AG08395 (cell line): ENCODE measurements at regions not wholly inside any gene's neighbourhood (a gene's known extent, or its start where the extent isn't known, plus 50 kb on each side); places are given as distances from the start of the nearest gene placed in this dataset.
A peak's percentile ranks its signal among the peaks of the same experiment; 100 is the strongest.

Experiments used
- DNase-seq: peaks from one replicate; pipeline ENCODE4 v3.0.0; 2012; ENCODE audit warnings: mixed read lengths, low spot score

DNA sequence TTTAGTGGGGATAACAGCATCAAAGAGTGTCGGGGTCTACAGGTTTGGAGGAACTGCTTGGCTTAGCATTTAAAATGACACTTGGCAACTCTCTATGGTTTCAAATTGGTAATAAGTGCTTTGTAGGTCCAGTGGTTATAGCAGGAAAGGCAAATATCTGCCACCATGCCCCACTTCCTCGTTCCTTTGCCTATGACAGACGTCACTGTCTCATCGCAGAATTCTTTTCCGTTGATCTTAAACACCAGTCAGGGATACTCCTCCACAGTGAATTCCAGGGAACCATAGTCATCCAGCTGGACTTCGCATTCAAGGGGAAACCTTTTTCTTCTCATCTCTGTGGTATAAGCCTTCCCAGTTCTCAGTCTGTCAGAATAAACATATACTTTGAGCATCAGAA lies 319.1 kb downstream of the GPAT3 start:
- peak; percentile 89 for DNase-seq

DNA sequence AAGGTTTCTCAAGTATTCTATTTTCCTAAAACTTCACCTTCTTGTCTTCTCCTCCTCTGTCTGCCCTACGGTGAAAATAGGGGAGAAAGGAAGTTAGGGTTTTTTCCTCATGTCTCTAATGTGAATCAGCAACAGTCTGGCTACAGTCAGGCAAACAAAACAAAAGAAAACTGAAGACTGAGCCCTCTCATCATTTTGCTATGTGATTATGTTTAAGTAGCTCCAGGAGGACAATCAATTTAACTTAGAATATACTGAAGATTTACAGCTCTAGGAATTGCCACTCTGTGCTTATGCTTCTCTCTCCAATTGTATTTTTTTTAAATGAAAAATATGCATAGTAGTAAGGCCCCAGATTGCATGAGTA lies 316.2 kb downstream of the GPAT3 start:
- DNase-seq: peak; percentile 62

DNA sequence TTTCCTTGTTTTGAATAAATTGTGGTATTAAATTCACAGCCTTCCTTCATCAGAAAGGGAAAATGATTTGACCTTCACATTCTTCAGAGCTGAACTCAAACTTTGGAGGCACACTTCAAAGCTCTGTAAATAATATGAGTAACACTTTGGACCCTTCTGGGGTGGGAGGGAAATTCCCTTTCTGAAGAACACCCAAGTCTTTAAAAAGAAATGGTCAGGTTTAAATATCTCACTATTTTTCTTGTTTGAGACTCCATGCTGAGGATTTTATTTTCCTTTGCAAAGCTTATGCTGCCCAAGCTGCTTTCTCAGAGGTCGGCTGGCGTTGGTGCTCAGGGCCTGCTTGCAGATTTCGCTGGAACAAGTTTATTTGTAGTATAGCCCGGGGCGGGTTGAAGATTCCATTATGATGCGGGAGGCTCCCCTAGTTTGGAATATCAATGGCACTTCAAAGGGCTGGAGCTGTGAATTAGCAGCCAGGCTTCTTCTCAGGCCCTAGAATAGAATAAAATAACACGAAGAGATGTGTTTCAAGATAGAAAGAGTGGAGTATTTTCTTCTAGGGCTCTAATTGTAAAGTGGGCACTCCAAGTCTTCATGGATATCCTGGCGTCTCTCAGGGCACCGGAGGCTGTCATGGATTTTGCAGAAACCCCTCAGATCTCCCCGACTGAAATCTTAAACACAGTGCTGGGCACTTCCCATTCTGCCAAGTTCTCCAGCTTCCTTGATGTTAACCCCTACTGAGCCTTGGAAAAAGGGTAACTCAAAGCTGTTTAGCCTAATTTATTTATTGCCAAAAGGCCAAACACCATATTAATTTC lies 315.6 kb downstream of the GPAT3 start:
- DNase-seq: peak; percentile 13

DNA sequence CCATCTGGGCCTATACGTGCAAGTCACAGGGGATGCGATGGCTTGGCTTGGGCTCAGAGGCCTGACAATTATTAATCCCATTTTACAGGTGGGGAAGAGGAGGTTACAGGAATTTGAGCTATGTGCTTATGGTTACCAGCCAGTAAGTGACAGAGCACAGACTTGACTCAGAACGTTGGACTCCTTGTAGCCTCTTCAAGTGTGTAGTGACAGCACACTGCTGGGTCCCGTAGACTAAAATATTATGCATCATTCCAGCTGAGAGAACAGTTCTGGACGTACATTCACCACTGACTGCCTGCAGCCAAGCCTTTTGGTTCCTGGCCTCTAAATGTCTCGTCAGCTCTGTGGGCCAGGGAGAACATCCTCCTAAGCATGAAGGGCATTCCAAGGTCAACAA lies 314.5 kb downstream of the GPAT3 start:
- DNase-seq: peak; percentile 26

DNA sequence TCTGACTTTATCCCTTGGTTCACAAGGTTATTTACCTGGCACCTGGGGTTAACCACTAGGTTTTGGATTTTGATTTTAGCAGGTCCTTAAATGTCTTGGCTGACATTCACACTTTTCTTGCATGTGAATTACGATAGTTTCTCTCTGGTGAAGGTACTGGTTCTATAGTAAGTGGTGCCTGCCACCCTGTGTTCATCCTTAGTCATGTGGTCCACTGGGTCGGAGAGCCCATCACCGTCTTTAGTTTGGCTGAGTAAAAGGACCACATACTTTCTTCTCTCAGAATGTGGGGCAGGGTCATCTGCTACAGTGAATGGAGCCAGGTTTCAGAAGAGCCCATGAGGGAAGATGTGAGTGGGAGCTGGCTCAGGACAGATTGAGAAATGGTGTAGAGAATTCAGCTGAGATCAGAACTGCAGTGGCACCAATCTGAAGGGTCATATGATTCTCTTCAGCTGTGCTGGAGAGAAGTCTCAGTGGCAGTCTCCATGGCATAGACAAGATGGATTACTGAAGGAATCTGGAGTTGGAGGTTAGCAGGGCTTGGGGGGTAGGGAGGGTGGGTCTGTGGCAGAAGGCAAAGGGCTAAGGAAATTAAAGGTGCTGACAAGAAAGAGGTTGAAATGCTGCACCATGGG lies 310.4 kb downstream of the GPAT3 start:
- no peak for DNase-seq

DNA sequence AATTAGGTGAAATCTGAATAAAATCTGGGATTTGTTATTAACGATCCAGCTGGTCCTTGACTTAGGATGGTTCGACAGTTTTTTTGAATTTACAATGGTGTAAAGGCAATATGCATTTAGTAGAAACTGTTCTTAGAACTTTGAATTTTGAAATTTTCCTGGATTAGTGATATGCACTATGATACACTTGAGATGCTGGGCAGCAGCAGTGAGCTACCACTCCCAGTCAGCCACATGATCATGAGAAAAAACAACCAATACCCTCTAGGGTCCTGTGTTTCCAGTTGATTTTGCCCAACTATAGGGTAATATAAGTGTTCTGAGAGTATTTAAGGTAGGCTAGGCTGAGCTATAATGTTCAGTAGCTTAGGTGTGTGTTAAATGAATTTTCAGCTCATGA lies 303.7 kb downstream of the GPAT3 start:
- DNase-seq: no peak

DNA sequence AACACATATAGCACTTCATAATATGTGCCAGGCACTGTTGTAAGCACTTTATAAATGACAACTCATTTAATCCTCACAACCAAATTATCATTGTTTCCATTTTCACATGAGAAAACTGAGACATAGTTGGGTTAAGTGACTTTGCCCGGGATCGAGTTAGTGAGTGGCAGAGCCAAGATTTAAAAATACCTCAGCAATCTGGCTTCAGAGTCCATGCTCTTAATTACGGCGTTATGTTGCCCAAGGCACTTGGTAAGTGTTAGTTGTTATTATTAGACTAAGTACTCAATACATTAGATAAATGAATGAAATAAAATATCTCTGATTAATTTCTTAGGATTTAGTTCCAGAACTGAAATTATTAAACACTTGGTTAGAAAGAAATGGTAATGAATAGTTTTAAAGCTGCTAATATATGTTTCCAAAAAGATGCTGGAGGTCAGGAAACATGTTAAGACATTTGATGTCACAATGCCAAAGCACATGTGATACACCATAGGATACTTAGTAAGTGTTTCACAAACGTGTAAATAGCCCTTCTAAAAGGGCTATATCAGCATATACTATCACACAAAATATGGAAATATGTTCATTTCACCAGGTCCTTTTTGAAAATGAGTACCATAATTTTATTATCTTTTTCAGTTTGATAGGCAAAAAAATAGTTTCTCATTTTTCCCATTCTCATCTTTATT lies 301.9 kb downstream of the GPAT3 start:
- no peak for DNase-seq

DNA sequence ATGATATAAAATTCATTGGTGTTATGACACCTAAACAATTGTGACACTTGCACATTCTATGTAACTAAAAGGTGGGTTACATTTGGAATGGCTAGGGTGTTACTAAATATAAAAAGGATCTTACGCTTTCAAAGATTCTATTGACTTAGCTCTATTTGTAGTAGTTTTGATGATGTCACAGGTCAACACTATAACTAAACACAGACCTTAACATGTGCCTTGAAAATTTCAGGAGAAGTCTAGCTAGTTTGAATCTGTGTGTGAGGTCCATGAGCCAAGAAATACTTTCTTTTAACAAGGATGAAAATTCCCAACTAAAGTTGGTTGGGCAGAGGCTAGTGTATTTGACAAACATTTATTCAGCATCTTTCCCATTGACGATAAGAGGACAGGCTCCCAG lies 298.0 kb downstream of the GPAT3 start:
- DNase-seq: no peak

DNA sequence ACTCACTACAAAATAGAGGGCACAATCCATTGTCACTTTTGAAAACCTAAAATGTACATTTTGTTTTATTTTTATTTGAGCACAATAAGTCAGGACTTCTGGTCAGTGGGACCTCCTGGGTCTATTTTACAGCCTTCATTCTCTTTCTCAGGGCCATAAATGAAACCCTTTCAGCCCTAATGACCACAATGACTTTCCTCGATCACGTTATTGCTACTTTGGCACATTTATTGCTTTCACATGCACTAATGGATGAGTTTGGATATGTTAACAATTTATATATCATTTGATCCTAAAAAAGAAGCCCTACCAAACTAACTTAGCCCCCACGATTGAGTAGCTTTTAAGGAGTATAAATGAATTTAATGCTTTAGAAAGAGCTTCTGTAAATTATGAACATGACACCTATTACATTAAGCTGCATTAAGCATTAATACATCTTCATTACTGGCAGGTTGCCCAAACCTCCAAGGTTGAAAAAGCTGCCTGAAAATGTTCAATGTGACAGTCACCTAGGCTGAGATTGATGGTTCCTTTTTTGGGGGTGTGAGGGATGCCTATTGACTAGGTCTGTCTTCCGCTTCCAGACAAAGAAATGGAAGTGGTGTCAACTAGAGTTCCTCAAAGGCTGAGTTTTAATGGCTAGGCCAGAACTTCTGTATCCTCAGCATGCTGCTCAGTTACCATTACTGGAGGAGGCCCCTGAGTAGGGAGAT lies 296.4 kb downstream of the GPAT3 start:
- DNase-seq: no peak

DNA sequence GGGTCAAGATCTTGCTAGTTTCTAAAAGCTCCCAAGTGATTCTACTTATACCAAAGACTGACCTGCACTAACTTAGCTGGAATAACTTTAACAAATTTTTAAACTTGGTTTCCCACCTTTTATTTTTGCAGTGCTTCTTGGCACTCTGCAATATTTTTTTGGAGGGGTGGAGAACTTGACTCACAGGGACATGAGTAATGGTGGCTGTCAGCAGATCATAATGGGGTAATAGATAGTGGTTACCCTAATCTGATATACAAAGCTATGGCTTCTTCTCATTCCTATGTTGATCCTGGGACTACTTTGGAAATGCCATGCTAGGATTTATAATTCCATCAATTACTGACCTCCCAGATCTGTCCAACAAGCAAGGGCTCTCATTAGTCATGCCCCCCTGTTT lies 295.7 kb downstream of the GPAT3 start:
- DNase-seq: peak; percentile 18

DNA sequence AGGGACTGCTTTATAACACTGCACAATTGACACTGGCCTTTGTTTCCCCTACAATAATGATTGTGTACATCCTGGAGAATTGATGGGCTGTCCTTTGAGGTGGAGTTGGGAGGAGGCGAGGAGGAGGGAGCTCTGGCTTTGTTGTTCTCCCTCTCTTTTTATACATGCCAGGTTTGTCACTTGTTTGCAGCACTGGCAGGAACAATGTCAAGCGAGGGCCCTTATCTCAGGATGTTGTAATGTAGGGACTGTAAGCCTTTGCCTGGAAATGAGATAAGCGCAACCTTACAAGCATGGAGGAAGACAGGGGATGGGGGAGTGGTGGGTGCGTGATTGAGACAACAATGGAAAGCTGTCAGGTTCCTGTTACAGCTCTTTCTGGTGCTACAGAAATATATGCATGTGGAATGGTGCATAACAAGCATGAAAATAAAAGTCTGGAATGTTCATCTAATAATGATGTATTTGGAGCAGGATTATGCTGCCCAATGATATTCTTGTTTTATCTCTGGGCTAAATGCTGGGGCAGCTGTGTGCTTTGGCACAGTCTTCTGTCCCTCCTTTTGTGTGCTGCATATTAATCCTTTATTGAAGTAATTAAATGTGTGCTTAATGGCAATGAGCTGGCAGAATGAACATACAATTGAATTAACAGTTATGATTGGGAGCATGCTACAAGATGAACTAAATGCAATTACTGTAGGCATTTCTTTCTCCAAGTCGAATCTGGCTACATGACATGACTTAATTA lies 294.4 kb downstream of the GPAT3 start:
- DNase-seq: no peak

DNA sequence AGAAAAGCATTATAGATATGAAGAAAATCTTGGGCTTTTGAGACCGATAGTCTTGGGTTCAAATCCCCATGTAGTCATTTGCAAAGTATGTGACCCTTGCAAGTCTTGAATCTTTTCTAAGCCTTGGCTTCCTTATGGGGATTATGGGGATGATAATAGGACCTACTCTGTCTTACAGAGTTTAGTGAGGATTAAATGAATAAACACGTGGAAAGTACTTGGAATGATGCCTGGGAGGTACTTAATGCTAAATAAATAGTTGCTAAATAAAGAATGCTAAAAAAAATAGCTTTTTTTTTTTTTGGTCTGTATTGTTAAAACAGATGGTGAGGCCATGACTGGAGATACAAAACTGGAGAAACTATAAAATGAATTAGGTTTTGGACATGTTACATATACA lies 292.7 kb downstream of the GPAT3 start:
- no peak for DNase-seq

DNA sequence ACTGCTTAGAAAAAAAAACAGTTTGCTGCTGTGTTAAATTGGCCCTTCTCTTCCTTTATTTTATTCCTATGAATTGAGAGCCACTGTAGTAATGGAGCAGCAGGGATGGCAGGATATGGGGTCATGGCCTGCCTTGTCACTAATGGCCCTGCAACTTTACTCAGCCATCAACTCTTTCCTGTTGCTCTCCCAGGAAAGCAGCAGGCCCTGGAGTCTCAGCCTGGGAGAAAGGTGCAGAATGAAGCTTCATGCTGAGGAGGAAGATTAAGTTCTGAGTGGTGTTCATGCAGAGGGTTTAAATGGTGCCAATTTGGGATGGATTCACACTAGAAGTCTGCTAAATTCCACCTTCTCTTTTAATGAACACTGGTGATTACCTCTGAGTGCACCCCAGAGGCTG lies 285.6 kb downstream of the GPAT3 start:
- DNase-seq: no peak

DNA sequence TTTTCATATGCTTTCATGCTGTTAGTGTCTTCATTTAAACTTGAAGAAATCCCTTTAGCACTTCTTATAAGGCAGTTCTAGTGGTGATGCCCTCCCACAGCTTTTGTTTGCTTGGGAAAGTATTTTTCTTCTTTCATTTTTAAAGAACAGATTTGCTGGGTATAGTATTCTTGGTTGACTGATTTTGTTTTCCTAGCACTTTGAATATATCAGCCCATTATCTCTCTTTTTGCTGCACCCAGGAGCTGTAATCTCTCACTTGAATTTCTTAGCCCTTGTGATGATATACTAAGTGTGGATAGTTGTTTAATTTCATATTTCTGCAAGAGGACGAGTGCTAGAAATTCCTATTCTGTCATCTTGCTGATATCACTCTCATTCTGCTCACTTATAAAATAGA lies 283.7 kb downstream of the GPAT3 start:
- no peak for DNase-seq

DNA sequence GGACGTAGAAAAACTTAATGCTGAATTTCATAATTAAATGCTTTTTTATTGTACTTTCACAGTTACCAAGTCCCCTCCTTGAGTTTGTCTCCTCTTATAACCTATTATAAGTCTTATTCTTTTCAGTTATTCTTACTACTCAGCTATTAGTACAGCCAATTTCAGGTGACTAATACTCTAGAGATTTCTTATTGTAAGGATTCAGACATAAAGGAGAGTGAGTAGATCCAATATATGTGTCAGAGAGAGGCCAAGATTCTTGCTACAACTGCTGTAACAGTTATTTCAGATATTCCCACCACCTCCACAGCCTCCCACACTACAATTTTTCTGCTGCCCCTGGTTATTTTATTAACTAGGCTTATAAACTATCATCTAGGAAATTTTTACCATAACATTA lies 274.5 kb downstream of the GPAT3 start:
- DNase-seq: no peak

DNA sequence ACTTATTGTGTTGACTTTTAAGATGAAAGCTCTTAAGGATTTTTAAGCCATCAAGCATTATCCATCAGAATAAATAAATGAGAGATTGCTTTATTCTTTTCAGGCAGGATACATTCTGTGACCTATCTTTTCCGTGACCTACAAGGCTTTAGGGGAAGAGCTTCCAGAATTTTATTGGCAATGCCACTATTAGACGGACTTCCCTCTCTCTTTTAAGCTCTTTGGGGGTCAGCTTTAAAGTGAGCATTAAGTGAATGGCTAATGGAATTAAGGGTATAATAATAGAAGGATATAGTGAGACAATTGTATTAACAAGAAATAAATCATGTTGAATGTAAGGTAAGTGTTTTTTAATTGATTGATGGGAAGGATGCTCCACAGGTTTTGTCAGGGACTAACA lies 273.7 kb downstream of the GPAT3 start:
- no peak for DNase-seq

DNA sequence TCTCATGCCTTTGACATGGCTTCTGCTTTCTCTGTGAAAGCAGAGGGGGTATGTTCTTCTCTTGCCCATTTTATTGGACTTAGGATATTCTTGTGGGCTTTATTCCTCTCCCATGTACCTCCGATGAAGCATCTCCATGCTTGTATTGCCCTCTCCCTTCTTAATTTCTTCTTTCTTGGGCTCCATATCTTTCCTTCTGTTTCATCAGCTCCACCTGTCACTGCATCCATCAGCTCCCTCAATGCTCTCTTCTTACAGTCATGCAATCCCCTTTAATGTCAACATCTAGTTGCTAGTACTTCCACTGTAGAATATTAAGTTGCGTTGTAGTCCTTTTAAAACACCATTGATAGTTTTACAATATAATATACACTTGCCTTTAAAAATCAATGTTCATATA lies 257.6 kb downstream of the GPAT3 start:
- no peak for DNase-seq

DNA sequence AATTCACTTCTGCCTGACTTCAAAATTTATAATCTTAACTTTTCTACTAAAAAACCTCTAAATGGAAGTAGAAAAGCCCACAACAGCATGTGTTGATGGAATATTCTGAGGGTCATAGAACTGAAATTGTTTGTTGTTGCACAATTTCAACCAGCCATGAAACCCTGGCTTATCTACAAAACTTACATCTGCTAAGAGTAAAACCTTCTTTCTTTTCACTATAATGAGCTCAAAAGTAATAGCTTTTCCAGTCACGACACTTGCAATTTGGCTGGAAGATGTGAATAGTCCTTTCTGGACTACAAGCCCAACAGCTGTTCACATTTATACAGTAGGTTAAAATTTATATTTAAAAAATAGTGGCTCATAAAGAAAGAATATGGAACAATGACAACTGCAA lies 250.0 kb downstream of the GPAT3 start:
- DNase-seq: no peak

DNA sequence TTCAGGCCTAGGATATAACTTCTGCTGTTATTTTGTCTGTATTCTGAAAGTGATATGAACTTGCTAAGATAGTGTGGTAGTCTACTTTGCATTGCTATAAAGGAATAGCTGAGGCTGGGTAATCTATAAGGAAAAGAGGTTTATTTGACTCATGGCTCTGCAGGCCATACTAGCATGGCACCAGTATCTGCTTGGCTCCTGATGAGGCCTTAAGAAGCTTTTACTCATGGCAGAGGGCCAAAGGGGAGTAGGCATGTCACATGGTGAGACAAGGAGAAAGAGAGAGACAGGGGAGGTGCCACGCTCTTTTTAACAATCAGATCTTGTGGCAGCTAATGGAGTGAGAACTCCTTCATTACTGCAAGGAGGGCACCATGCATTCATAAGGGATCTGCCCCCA lies 247.3 kb downstream of the GPAT3 start:
- no peak for DNase-seq

DNA sequence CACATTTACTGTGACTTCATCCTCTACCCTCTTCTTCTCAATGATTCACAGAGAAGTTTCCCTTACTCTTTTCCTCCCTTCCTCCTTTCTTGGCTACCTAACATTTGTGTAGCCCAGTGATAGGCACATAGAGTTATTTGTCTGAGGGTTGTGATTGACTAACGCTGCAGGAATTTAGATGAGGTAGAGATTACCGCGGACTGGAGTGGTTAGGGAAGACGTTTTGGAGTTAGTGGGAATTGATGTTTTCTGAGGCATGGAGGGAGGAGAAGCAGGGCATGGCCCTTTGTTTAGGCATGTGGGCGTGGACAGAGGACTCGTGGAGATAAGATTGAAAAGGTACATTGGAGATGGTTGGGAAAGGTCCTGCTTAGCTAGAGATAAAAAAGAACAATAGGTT lies 246.7 kb downstream of the GPAT3 start:
- DNase-seq: no peak

DNA sequence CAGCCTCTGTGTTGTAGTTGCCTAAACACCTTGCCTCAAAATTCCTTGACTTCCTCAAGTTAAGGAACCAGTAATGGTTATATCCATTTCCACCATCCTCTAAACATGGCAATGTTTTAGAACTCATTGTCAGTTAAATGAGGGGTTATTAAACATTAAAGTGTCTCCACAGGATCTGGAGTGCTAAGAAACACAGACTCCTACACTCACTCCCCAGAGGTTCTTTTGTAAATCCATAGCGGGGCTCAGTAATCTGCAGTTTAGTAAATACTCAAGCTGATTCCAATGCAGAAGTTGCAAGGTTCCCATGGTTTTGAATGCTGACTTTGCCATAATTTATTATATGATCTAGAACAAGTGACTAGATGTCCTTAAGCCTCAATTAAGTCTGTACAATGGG lies 245.5 kb downstream of the GPAT3 start:
- DNase-seq: no peak
